Heart left ventricle (tissue), 16 donors: ENCODE measurements at regions not wholly inside any gene's neighbourhood (a gene's known extent, or its start where the extent isn't known, plus 50 kb on each side); places are given as distances from the start of the nearest gene placed in this dataset.

Experiments
- ATAC-seq, 4 donors: fragments of 200-7000 bp; cut with Tn5 transposase; one replicate each; pipeline ENCODE4 v1.9.1; 2020 to 2022; ENCODE audit warnings: moderate library complexity in 4 of 4, mild to moderate bottlenecking in 3 of 4, moderate number of reproducible peaks in 1 of 4
- DNase-seq, 5 donors: peaks; one replicate each; pipeline ENCODE4 v3.0.0-alpha.2; 2020
- H3K27ac ChIP-seq, 12 donors: fragments of 200-600 bp; sonication (generic) in 4 of 12; one replicate each; pipeline versions ENCODE4 v1.5.0 to v1.8.0; 2016 to 2022; ENCODE audit warnings: mild to moderate bottlenecking in 2 of 12
- H3K27me3 ChIP-seq, 9 donors: fragments of 200-600 bp; sonication (generic) in 2 of 9; one replicate each; pipeline versions ENCODE4 v1.5.1 to v1.8.0; 2016 to 2022; ENCODE audit warnings: mild to moderate bottlenecking in 3 of 9
- H3K36me3 ChIP-seq, 9 donors: fragments of 200-600 bp; sonication (generic) in 2 of 9; one replicate each; pipeline versions ENCODE4 v1.5.0 to v1.8.0; 2018 to 2022; ENCODE audit warnings: mild to moderate bottlenecking in 2 of 9
- H3K4me1 ChIP-seq, 12 donors: fragments of 200-600 bp; sonication (generic) in 4 of 12; one replicate each; pipeline versions ENCODE4 v1.5.0 to v1.8.0; 2016 to 2022; ENCODE audit warnings: mild to moderate bottlenecking in 3 of 12
- H3K4me3 ChIP-seq, 12 donors: fragments of 200-600 bp; sonication (generic) in 4 of 12; one replicate each; pipeline versions ENCODE4 v1.5.0 to v1.8.0; 2017 to 2022; ENCODE audit warnings: mild to moderate bottlenecking in 9 of 12, moderate library complexity in 4 of 12
- H3K9me3 ChIP-seq, 12 donors: fragments of 200-600 bp; sonication (generic) in 4 of 12; one replicate each; pipeline versions ENCODE4 v1.5.0 to v1.8.0; 2016 to 2022; ENCODE audit warnings: mild to moderate bottlenecking in 1 of 12
- POLR2A ChIP-seq, 2 donors: fragments of 450-650 bp; IDR thresholded peaks; one replicate each; pipeline ENCODE4 v1.6.1; 2017; ENCODE audit warnings: antibody characterized with exemption in 2 of 2, mild to moderate bottlenecking in 2 of 2, moderate library complexity in 2 of 2
- WGBS, 4 donors: extraction: QIAGEN DNeasy Blood & Tissue Kit in 2 of 4; methylation state at CpG; one replicate each; pipeline versions ENCODE4 v1.1.5 to v1.1.7; 2013 to 2018; 5-methylcytosine and 5-hydroxymethylcytosine counted together
- intact Hi-C, 10 donors: fragments of 100-400 bp; cut with DNase I; formaldehyde crosslinking; loops; one replicate each; pipeline versions ENCODE4 v1.11.1 to v1.14.2; 2022
- TF ChIP-seq, protein P1 (sequence below), 12 donors: fragments of 200-600 bp; sonication (generic) in 4 of 12; IDR thresholded peaks; one replicate each; pipeline versions ENCODE4 v1.5.0 to v1.8.0; 2018 to 2022; ENCODE audit warnings: antibody characterized with exemption in 12 of 12, mild to moderate bottlenecking in 5 of 12
- donor health status: ischemic (EF 13 %, LVEDD 7.1; RV severe dilation, severe dysfunction).
- donor health status: healthy with polysubstance abuse.
- donor health status: DM: no; HTN: yes; CAD: no.
- donor health status: DM: no; HTN: no; CAD: no.
- donor health status: ischemic (EF 25% LVEDD 6.9; RV normal size, moderate dysfunction).
- donor health status: ischemic (EF 25% LVEDD 5.7; RV mildly dilated, moderate dysfunction).
- donor health status: healthy.
- donor health status: DM: yes; HTN: yes; CAD: no.
- donor health status: ischemic (EF 35%, LVEDD 5.7; RV mildly dilated, moderate dysfunction).
- donor health status: nonischemic (EF 11% LVEDD 7.7; RV severe dilation, severe dysfunction).
- donor health status: DM: yes; HTN: yes; CAD: no.
- donor health status: PGD.
- donor health status: ischemic (EF 29% LVEDD 5.4; RV normal size, mild dysfunction).
- donor health status: nonischemic (EF 23%, LVEDD 6.1; RV moderate dilation, normal function).

DNA sequence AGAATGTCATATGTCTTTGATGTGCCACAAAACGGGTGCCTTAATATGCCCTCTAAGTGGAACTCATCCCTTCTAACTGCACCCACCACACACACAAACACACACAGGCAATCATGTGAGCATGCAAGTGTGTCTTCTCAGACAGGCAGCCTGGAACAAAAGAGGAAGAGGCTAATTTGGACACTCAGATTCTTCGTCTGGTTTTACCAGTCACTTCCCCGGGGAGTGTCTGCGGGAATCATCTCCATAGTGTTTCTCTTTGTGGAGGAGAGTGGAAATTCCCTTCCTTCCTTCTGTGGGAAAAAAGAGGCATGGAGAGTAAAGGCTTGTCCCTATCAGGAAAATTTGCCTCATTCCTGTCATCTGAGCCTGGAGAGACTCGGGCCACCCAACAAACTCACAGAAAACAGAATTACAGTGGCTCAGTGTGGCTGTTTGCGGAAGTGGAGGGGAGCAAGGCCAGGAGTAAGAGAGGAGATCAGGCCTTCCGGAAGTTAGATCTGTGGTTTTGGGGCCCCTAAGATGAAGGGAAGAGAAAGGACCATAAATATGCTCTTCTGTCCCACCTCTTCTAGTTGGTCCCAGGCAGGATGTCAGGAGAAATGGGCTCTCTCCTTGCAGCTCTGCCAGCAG, 212.6 kb upstream of the SEMA6D start:
- Histone ChIP-seq H3K27me3 (peaks cover 0 to 5% (median 0%) of the 10 kb centered on the region in 9 donors), H3K27ac (peak overlapping the region in 2 of 12 donors; percentile 2 to 72), H3K4me1 (peaks cover 0 to 42% (median 13%) of the 10 kb centered on the region in 12 donors), H3K4me3 (no peak overlapping the region), H3K9me3 (no peaks in the 10 kb centered on the region), H3K36me3 (no peaks in the 10 kb centered on the region)
- TF ChIP-seq, protein P1, sequence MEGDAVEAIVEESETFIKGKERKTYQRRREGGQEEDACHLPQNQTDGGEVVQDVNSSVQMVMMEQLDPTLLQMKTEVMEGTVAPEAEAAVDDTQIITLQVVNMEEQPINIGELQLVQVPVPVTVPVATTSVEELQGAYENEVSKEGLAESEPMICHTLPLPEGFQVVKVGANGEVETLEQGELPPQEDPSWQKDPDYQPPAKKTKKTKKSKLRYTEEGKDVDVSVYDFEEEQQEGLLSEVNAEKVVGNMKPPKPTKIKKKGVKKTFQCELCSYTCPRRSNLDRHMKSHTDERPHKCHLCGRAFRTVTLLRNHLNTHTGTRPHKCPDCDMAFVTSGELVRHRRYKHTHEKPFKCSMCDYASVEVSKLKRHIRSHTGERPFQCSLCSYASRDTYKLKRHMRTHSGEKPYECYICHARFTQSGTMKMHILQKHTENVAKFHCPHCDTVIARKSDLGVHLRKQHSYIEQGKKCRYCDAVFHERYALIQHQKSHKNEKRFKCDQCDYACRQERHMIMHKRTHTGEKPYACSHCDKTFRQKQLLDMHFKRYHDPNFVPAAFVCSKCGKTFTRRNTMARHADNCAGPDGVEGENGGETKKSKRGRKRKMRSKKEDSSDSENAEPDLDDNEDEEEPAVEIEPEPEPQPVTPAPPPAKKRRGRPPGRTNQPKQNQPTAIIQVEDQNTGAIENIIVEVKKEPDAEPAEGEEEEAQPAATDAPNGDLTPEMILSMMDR (IDR thresholded peaks at IDR 0.05) = no peak
- no peak for TF ChIP-seq POLR2A (IDR thresholded peaks at IDR 0.05)
- ATAC-seq (peak in 1 of 4 donors; percentile 40), DNase-seq (peak in 1 of 5 donors; percentile 29)
- WGBS, 4 donors = 65 to 72% (median 70%) methylated on average over 7 of the region's 7 CpGs
- intact Hi-C loops = loop anchor here in 8 of 10 donors (5.0 to 10.0 kb wide), 5 partner anchors 200 to 483 kb away; partner anchors contain the start of gene SEMA6D (in 5 of the 8)

DNA sequence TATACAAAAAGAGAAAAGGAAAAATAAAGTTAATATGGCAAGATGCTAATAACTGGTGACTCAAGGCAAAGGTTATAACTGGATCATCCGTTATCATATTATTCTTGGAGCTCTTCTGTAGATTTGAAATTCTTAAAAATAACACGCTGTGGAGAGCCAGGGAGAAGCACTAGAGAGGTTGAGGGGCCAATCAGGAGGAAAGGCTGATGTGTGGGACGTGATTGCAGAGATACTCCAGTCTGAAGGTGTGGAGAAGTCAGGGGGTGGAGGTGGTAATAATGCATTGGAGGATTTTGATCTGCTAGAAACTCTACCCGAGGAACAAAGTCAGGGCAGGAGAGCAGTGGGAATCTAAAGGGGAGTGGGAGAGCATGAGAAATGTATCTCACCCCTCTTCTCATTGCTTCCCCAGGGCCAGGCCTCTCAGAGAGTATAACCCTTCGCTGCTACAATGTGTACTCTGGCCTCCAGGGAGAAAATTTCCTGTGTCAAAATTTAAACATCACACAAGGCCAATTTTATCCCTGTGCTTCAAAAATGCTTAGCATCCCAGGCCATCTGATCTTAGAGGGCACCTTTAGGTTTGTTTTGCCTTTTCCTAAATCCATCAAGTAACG, 211.5 kb upstream of the SEMA6D start:
- no peak for TF ChIP-seq POLR2A (IDR thresholded peaks at IDR 0.05)
- TF ChIP-seq, protein P1 (IDR thresholded peaks at IDR 0.05) = no peak
- ATAC-seq = peak in 3 of 4 donors; percentile 16 to 54 (median 39)
- H3K36me3 ChIP-seq = no peaks in the 10 kb centered on the region
- H3K27me3 ChIP-seq = peaks cover 0 to 5% (median 0%) of the 10 kb centered on the region in 9 donors
- H3K4me1 ChIP-seq = peaks cover 0 to 42% (median 13%) of the 10 kb centered on the region in 12 donors
- H3K27ac ChIP-seq = peak overlapping the region in 9 of 12 donors; percentile 11 to 70 (median 38)
- intact Hi-C loops = loop anchor here in 7 of 10 donors (2.0 to 10.0 kb wide), 5 partner anchors 199 to 479 kb away; partner anchors contain the start of gene SEMA6D (in 5 of the 7)
- no peaks in the 10 kb centered on the region for H3K9me3 ChIP-seq
- WGBS, 4 donors = 33 to 43% (median 41%) methylated on average over 6 of the region's 6 CpGs
- DNase-seq = no peak
- H3K4me3 ChIP-seq = no peak overlapping the region

DNA sequence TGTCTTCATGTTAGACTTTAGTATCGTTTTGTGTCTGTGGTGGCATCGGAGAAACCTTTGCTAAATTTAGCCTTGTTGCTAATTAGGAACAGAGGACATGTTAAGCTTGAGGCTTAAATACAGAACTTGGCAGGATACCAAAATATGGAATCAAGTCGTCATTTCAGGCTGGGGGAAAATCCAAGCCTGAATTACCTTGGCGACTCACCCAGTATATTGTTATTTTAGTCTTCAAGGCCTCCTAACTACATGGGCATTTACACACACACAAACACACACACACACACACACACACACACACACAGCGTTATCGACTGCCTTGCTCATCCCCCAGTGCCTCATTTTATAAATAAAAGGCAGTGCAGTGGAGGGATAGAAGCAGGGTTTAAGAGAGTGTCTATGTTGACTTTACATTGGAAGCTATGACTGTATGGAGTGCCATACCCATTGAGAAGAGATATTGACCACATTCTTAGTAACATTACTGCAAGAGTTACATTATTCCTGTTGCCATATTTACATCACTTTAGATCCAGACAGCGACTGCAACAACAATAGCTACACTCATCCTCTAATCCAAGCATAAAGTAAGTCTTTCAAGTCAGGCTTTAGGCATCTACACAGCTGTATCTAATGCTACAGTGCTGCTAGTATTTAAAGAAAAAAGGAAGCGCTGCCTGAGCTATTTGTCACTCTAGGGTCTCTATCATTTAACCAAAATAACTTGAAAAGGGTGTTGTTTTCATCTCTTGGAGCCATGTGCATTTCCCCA, 210.8 kb upstream of the SEMA6D start:
- Histone ChIP-seq H3K4me3 (no peak overlapping the region), H3K9me3 (no peaks in the 10 kb centered on the region), H3K27ac (peak overlapping the region in 8 of 12 donors; percentile 11 to 70 (median 43)), H3K4me1 (peaks cover 0 to 42% (median 13%) of the 10 kb centered on the region in 12 donors), H3K36me3 (no peaks in the 10 kb centered on the region), H3K27me3 (peaks cover 0 to 5% (median 0%) of the 10 kb centered on the region in 9 donors)
- intact Hi-C loops = loop anchor here in 7 of 10 donors (2.0 to 10.0 kb wide), 5 partner anchors 198 to 478 kb away; partner anchors contain the start of gene SEMA6D (in 5 of the 7)
- TF ChIP-seq POLR2A (IDR thresholded peaks at IDR 0.05) = no peak
- TF ChIP-seq, protein P1 (IDR thresholded peaks at IDR 0.05) = no peak
- 25 to 38% (median 34%) methylated on average over 8 of the region's 8 CpGs for WGBS, 4 donors
- peak; percentile 74 to 91 (median 87) for ATAC-seq
- peak in 3 of 5 donors; percentile 18 to 29 (median 22) for DNase-seq
